HG03097 (cell line): ENCODE measurements at regions not wholly inside any gene's neighbourhood (a gene's known extent, or its start where the extent isn't known, plus 50 kb on each side); places are given as distances from the start of the nearest gene placed in this dataset.

ENCODE experiments used
- ATAC-seq: cut with Tn5 transposase; IDR thresholded peaks from one replicate; pipeline ENCODE4 v1.9.1; 2021; ENCODE audit not compliant: unreplicated experiment, low FRiP score

- no peak for ATAC-seq
These were observed 191.0 kb upstream of the HTR2A start for GRCh38 chr13:47087841-47088240.

GRCh38 chr13:47087241-47087640, 190.4 kb upstream of the HTR2A start:
- no peak for ATAC-seq

GRCh38 chr13:47085346-47085745, 188.5 kb upstream of the HTR2A start:
- ATAC-seq, result no peak

GRCh38 chr13:47081850-47082249, 185.0 kb upstream of the HTR2A start:
- ATAC-seq, result no peak

GRCh38 chr13:47081246-47081645, 184.4 kb upstream of the HTR2A start:
- no peak for ATAC-seq

- ATAC-seq, result no peak
These were observed 183.8 kb upstream of the HTR2A start for GRCh38 chr13:47080621-47081020.

GRCh38 chr13:47076500-47076899, 179.6 kb upstream of the HTR2A start:
- no peak for ATAC-seq

- no peak for ATAC-seq
These were observed 172.3 kb upstream of the HTR2A start for GRCh38 chr13:47069133-47069532.

- no peak for ATAC-seq
These were observed 170.5 kb upstream of the HTR2A start for GRCh38 chr13:47067306-47067705.

- no peak for ATAC-seq
These were observed 169.4 kb upstream of the HTR2A start for GRCh38 chr13:47066226-47066625.

- ATAC-seq, result no peak
These were observed 167.5 kb upstream of the HTR2A start for GRCh38 chr13:47064381-47064780.

- ATAC-seq, result no peak
These were observed 152.6 kb upstream of the HTR2A start for GRCh38 chr13:47049276-47049989.

GRCh38 chr13:47046706-47047105, 149.9 kb upstream of the HTR2A start:
- no peak for ATAC-seq

- no peak for ATAC-seq
These were observed 148.0 kb upstream of the HTR2A start for GRCh38 chr13:47044842-47045241.

- ATAC-seq, result no peak
These were observed 142.3 kb upstream of the HTR2A start for GRCh38 chr13:47039106-47039505.

- no peak for ATAC-seq
These were observed 141.3 kb upstream of the HTR2A start for GRCh38 chr13:47038188-47038587.

- peak; percentile 98 for ATAC-seq
These were observed 139.6 kb upstream of the HTR2A start for GRCh38 chr13:47036294-47037008.

GRCh38 chr13:47033216-47033615, 136.4 kb upstream of the HTR2A start:
- ATAC-seq, result no peak

- no peak for ATAC-seq
These were observed 131.1 kb upstream of the HTR2A start for GRCh38 chr13:47027780-47028437.

GRCh38 chr13:47025791-47026447, 129.1 kb upstream of the HTR2A start:
- ATAC-seq, result no peak

- no peak for ATAC-seq
These were observed 123.1 kb upstream of the HTR2A start for GRCh38 chr13:47019977-47020376.
